ENCODE measurements at regions not wholly inside any gene's neighbourhood (a gene's known extent, or its start where the extent isn't known, plus 50 kb on each side); places are given as distances from the start of the nearest gene placed in this dataset.

- DNase-seq (ENCODE audit: extremely low read depth, insufficient read length), result peak; percentile 22
- no peak for TF ChIP-seq CTCF (IDR thresholded peaks at IDR 0.05; ENCODE audit: insufficient read depth, low read length, poor library complexity, severe bottlenecking)
- H3K36me3 ChIP-seq (ENCODE audit: control insufficient read depth, insufficient read depth, low read length), result no peaks in the 10 kb centered on the region
- H3K4me3 ChIP-seq (replicated peaks; ENCODE audit: low read depth, low read length), result no peak overlapping the region
- no peaks in the 10 kb centered on the region for H3K27me3 ChIP-seq (replicated peaks; ENCODE audit: control insufficient read depth, insufficient read depth, low read length)
Measured at GRCh38 chr3:181292984-181293383, 303.4 kb upstream of the DNAJC19 start.

- no peak for TF ChIP-seq CTCF (IDR thresholded peaks at IDR 0.05; ENCODE audit: insufficient read depth, low read length, poor library complexity, severe bottlenecking)
- DNase-seq (ENCODE audit: extremely low read depth, insufficient read length), result no peak
Measured at GRCh38 chr3:181290941-181291340, 301.4 kb upstream of the DNAJC19 start.

GRCh38 chr3:181289306-181289705 is 299.8 kb upstream of the DNAJC19 start:
- Histone ChIP-seq H3K4me3 (replicated peaks; ENCODE audit: low read depth, low read length) (no peak overlapping the region), H3K27me3 (replicated peaks; ENCODE audit: control insufficient read depth, insufficient read depth, low read length) (no peaks in the 10 kb centered on the region), H3K36me3 (ENCODE audit: control insufficient read depth, insufficient read depth, low read length) (no peaks in the 10 kb centered on the region)
- no peak for TF ChIP-seq CTCF (IDR thresholded peaks at IDR 0.05; ENCODE audit: insufficient read depth, low read length, poor library complexity, severe bottlenecking)
- DNase-seq (ENCODE audit: extremely low read depth, insufficient read length), result no peak

More at GRCh38 chr3:181290941-181291340, 301.4 kb upstream of the DNAJC19 start:
- no peaks in the 10 kb centered on the region for H3K36me3 ChIP-seq (ENCODE audit: control insufficient read depth, insufficient read depth, low read length)
- no peak overlapping the region for H3K4me3 ChIP-seq (replicated peaks; ENCODE audit: low read depth, low read length)
- no peaks in the 10 kb centered on the region for H3K27me3 ChIP-seq (replicated peaks; ENCODE audit: control insufficient read depth, insufficient read depth, low read length)

DNA sequence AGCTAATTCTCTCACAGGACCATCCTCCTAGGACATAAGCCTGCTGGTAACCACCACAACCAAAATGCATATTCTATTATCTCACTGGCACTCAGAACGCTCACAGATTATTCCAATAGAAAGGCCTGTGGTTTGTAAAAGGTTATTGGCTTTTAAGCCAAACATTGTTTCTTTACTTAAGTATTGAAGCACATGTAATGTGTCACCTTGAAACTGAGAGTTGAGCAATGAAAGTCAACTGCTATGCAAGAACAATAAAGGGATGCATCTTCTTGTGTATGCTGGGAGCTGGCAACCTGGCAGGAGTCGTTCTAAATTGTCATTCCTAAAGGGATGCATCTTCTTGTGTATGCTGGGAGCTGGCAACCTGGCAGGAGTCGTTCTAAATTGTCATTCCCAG is 298.6 kb upstream of the DNAJC19 start:
- H3K36me3 ChIP-seq (ENCODE audit: control insufficient read depth, insufficient read depth, low read length), result no peaks in the 10 kb centered on the region
- H3K27me3 ChIP-seq (replicated peaks; ENCODE audit: control insufficient read depth, insufficient read depth, low read length), result no peaks in the 10 kb centered on the region
- TF ChIP-seq CTCF (IDR thresholded peaks at IDR 0.05; ENCODE audit: insufficient read depth, low read length, poor library complexity, severe bottlenecking), result no peak
- no peak for DNase-seq (ENCODE audit: extremely low read depth, insufficient read length)
- no peak overlapping the region for H3K4me3 ChIP-seq (replicated peaks; ENCODE audit: low read depth, low read length)

DNA sequence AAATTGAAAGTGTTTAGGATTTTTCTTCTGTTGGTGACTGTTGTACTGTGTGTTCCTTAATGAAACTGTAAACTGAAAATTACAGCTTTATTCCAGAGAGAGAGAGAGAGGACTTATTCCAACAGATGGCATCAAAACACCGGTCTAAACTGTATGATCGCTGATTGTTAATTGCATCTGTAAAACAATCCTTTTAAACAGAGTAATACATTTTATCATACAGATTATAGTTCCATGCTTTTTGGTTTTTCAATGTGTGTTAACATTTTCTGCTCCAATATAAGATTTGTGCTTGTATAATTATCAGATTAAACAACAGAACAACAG is 289.7 kb upstream of the DNAJC19 start:
- H3K27me3 ChIP-seq (replicated peaks; ENCODE audit: control insufficient read depth, insufficient read depth, low read length), result no peaks in the 10 kb centered on the region
- TF ChIP-seq CTCF (IDR thresholded peaks at IDR 0.05; ENCODE audit: insufficient read depth, low read length, poor library complexity, severe bottlenecking), result no peak
- DNase-seq (ENCODE audit: extremely low read depth, insufficient read length), result no peak
- no peak overlapping the region for H3K4me3 ChIP-seq (replicated peaks; ENCODE audit: low read depth, low read length)
- H3K36me3 ChIP-seq (ENCODE audit: control insufficient read depth, insufficient read depth, low read length), result no peaks in the 10 kb centered on the region

GRCh38 chr3:181278468-181279238 is 289.1 kb upstream of the DNAJC19 start:
- no peak overlapping the region for H3K4me3 ChIP-seq (replicated peaks; ENCODE audit: low read depth, low read length)
- no peak for DNase-seq (ENCODE audit: extremely low read depth, insufficient read length)
- TF ChIP-seq CTCF (IDR thresholded peaks at IDR 0.05; ENCODE audit: insufficient read depth, low read length, poor library complexity, severe bottlenecking), result peak; percentile 32

More at GRCh38 chr3:181278468-181279238, 289.1 kb upstream of the DNAJC19 start:
- H3K27me3 ChIP-seq (replicated peaks; ENCODE audit: control insufficient read depth, insufficient read depth, low read length), result no peaks in the 10 kb centered on the region
- H3K36me3 ChIP-seq (ENCODE audit: control insufficient read depth, insufficient read depth, low read length), result no peaks in the 10 kb centered on the region
